Ovary (tissue), 3 donors: ENCODE measurements at regions not wholly inside any gene's neighbourhood (a gene's known extent, or its start where the extent isn't known, plus 50 kb on each side); places are given as distances from the start of the nearest gene placed in this dataset.

Experiments
- POLR2A ChIP-seq: fragments of 450-650 bp; IDR thresholded peaks from one replicate; pipeline ENCODE4 v1.6.1; 2017; ENCODE audit warnings: antibody characterized with exemption, mild to moderate bottlenecking, moderate library complexity
- TF ChIP-seq, protein P1 (sequence below), 3 donors: fragments of 450-650 bp in 2 of 3; fragments of 200-600 bp in 1 of 3; IDR thresholded peaks; one replicate each; pipeline versions ENCODE4 v1.5.1 to v1.8.0; 2016 to 2022; ENCODE audit warnings: antibody characterized with exemption in 3 of 3, mild to moderate bottlenecking in 1 of 3
- donor health status: DM: no; HTN: no; CAD: no.

GRCh38 chr17:31699281-31699680, 159.8 kb downstream of the COPRS start:
- TF ChIP-seq, protein P1, sequence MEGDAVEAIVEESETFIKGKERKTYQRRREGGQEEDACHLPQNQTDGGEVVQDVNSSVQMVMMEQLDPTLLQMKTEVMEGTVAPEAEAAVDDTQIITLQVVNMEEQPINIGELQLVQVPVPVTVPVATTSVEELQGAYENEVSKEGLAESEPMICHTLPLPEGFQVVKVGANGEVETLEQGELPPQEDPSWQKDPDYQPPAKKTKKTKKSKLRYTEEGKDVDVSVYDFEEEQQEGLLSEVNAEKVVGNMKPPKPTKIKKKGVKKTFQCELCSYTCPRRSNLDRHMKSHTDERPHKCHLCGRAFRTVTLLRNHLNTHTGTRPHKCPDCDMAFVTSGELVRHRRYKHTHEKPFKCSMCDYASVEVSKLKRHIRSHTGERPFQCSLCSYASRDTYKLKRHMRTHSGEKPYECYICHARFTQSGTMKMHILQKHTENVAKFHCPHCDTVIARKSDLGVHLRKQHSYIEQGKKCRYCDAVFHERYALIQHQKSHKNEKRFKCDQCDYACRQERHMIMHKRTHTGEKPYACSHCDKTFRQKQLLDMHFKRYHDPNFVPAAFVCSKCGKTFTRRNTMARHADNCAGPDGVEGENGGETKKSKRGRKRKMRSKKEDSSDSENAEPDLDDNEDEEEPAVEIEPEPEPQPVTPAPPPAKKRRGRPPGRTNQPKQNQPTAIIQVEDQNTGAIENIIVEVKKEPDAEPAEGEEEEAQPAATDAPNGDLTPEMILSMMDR (IDR thresholded peaks at IDR 0.05), result no peak
- TF ChIP-seq POLR2A, result no peak
